IMR-90 (cell line): ENCODE measurements at regions not wholly inside any gene's neighbourhood (a gene's known extent, or its start where the extent isn't known, plus 50 kb on each side); places are given as distances from the start of the nearest gene placed in this dataset.
"Not testable (repeated sequence)": the region's sequence is repeated elsewhere in the genome, so short reads cannot be mapped to it uniquely, and the experiment has no call there.

Source experiments
- ATAC-seq: fragments of 200-7000 bp; cut with Tn5 transposase; 2 replicates; pipeline ENCODE4 v1.9.1; 2020; ENCODE audit warnings: low read depth, mild to moderate bottlenecking, moderate library complexity
- BruUV-seq: library from RNA; stranded (reverse); fragments of 400-500 nt; replicated peaks from 2 replicates; lab custom pipeline; 2021; lab: Mats Ljungman, UMichigan
- CTCF ChIA-PET: fragments of 300-600 bp; formaldehyde crosslinking; extraction: SDS; loops from one replicate; lab custom pipeline; 2021; ENCODE audit warnings: antibody characterized with exemption; lab: Yijun Ruan, JAX
- POLR2A ChIA-PET: fragments of 300-600 bp; sonication (Branson Sonifier 250); formaldehyde crosslinking; loops from one replicate; lab custom pipeline; 2022; ENCODE audit warnings: antibody characterized with exemption; ENCODE audit not compliant: unreplicated experiment; lab: Charles Lee
- DNase-seq: peaks from one replicate; pipeline ENCODE4 v3.0.0; 2013
- H2AFZ ChIP-seq: replicated peaks from 2 replicates; pipeline ENCODE3; 2013; ENCODE audit warnings: low read length, mild to moderate bottlenecking; ENCODE audit not compliant: poor library complexity
- H2AK5ac ChIP-seq: 2 replicates; pipeline ENCODE4 v1.6.1; 2013; ENCODE audit warnings: low read depth, low read length, inconsistent platforms
- H2AK9ac ChIP-seq: replicated peaks from 2 replicates; pipeline ENCODE3; 2013; ENCODE audit warnings: mild to moderate bottlenecking, low read depth, low read length, moderate library complexity; ENCODE audit not compliant: poor library complexity
- H2BK120ac ChIP-seq: 2 replicates; pipeline ENCODE4 v1.6.1; 2013; ENCODE audit warnings: low read depth, low read length, inconsistent platforms
- H2BK15ac ChIP-seq: 3 replicates; pipeline ENCODE4 v1.6.1; 2013; ENCODE audit warnings: low read depth, low read length, inconsistent platforms
- H2BK20ac ChIP-seq: 2 replicates; pipeline ENCODE4 v1.6.1; 2013; ENCODE audit warnings: low read depth, mild to moderate bottlenecking, inconsistent platforms, low read length, moderate library complexity
- H2BK5ac ChIP-seq: 2 replicates; pipeline ENCODE4 v1.6.1; 2013; ENCODE audit warnings: mild to moderate bottlenecking, low read depth, low read length, inconsistent platforms; ENCODE audit not compliant: poor library complexity, severe bottlenecking
- H3K14ac ChIP-seq: replicated peaks from 2 replicates; pipeline ENCODE4 v1.6.1; 2013; ENCODE audit warnings: low read depth, low read length, inconsistent platforms
- H3K18ac ChIP-seq: 2 replicates; pipeline ENCODE4 v1.6.1; 2013; ENCODE audit warnings: low read depth, low read length, control low read depth
- H3K23ac ChIP-seq: 2 replicates; pipeline ENCODE4 v1.6.1; 2013; ENCODE audit warnings: low read depth, low read length, inconsistent platforms
- H3K27ac ChIP-seq: 2 replicates; pipeline ENCODE4 v1.5.1; 2013; ENCODE audit warnings: mild to moderate bottlenecking, control low read depth, low read length; ENCODE audit not compliant: insufficient read depth
- H3K27me3 ChIP-seq: 2 replicates; pipeline ENCODE4 v1.6.1; 2013; ENCODE audit warnings: low read length; ENCODE audit not compliant: control insufficient read depth, insufficient read depth
- H3K36me3 ChIP-seq: 2 replicates; pipeline ENCODE4 v1.6.1; 2013; ENCODE audit warnings: low read length, mixed read lengths; ENCODE audit not compliant: control insufficient read depth, insufficient read depth
- H3K4ac ChIP-seq: 2 replicates; pipeline ENCODE4 v1.6.1; 2013; ENCODE audit warnings: low read depth, low read length, inconsistent platforms
- H3K4me1 ChIP-seq: 2 replicates; pipeline ENCODE4 v1.6.1; 2013; ENCODE audit warnings: low read length, mixed read lengths; ENCODE audit not compliant: control insufficient read depth, insufficient read depth
- H3K4me2 ChIP-seq: 2 replicates; pipeline ENCODE4 v1.6.1; 2013; ENCODE audit warnings: low read depth, mild to moderate bottlenecking, control low read depth, low read length, moderate library complexity
- H3K4me3 ChIP-seq: 2 replicates; pipeline ENCODE4 v1.5.1; 2013; ENCODE audit warnings: low read depth, mild to moderate bottlenecking, control low read depth, low read length, moderate library complexity; ENCODE audit not compliant: insufficient read depth
- H3K56ac ChIP-seq: 2 replicates; pipeline ENCODE4 v1.6.1; 2013; ENCODE audit warnings: low read length, inconsistent platforms; ENCODE audit not compliant: insufficient read depth; ENCODE audit errors: extremely low read depth
- H3K79me1 ChIP-seq, 2 experiments: 2 replicates each; pipeline ENCODE4 v1.6.1; 2013; ENCODE audit warnings: low read length in 2 of 2, inconsistent platforms in 1 of 2, low read depth in 1 of 2
- H3K9ac ChIP-seq: 2 replicates; pipeline ENCODE4 v1.6.1; 2013; ENCODE audit warnings: low read depth, low read length, control low read depth
- H3K9me1 ChIP-seq: 2 replicates; pipeline ENCODE4 v1.6.1; 2013; ENCODE audit warnings: low read length, inconsistent platforms; ENCODE audit not compliant: insufficient read depth
- H3K9me3 ChIP-seq: 2 replicates; pipeline ENCODE4 v1.6.1; 2013; ENCODE audit warnings: low read length; ENCODE audit not compliant: control insufficient read depth, insufficient read depth
- H4K20me1 ChIP-seq: 2 replicates; pipeline ENCODE4 v1.6.1; 2013; ENCODE audit warnings: low read length, inconsistent platforms; ENCODE audit not compliant: insufficient read depth
- H4K5ac ChIP-seq: 2 replicates; pipeline ENCODE4 v1.6.1; 2013; ENCODE audit warnings: mild to moderate bottlenecking, low read depth, low read length, control low read depth
- H4K8ac ChIP-seq, 2 experiments: 2 replicates each; pipeline ENCODE4 v1.6.1; 2013; ENCODE audit warnings: low read depth in 2 of 2, low read length in 2 of 2, control low read depth in 1 of 2, inconsistent platforms in 1 of 2
- H4K91ac ChIP-seq: 2 replicates; pipeline ENCODE4 v1.6.1; 2013; ENCODE audit warnings: low read depth, low read length, inconsistent platforms; ENCODE audit not compliant: insufficient read depth
- WGBS, 2 experiments: methylation state at CpG; one replicate each; pipeline versions ENCODE4 v1.1.5 to v1.1.7; 2013; ENCODE audit warnings: missing lambda C conversion rate in 2 of 2; ENCODE audit not compliant: insufficient read length in 1 of 2; ENCODE audit errors: extremely low coverage in 2 of 2; 5-methylcytosine and 5-hydroxymethylcytosine counted together
- dilution Hi-C: fragments of 300-500 bp; cut with HindIII; formaldehyde crosslinking; loops from one replicate; pipeline ENCODE4 v1.14.3; 2018; ENCODE audit warnings: low sequenced_read_pairs; ENCODE audit not compliant: unreplicated experiment
- in situ Hi-C: fragments of 300-500 bp; cut with MboI; formaldehyde crosslinking; loops from 3 replicates; pipeline ENCODE4 v1.14.3; 2019; ENCODE audit warnings: low sequenced_read_pairs, inconsistent platforms, mixed read lengths
- intact Hi-C: fragments of 100-400 bp; cut with micrococcal nuclease; formaldehyde crosslinking; loops from 2 replicates; pipeline ENCODE4 v1.10.0; 2022

DNA sequence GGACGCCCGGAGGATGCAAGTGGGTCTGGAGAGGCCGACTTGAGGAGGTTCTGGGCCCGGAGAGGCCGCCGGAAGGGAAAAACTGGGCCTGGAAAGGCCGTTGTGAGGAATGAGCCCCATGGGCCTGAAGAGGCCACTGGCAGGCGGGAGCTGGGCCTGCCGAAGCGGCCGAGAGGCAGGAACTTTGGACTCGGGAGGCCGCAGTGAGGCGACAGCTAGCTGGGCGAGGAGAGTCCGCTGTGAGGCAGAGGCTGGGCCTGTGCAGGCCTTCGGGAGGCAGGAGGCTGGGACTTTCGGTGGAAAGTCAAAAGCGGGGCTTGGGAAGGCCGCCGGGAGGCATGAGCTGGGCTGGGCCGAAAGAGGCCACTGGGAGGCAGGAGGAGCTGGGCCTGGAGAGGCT, 199.6 kb downstream of the CEP170 start:
- H4K5ac ChIP-seq, POLR2A ChIA-PET, H3K4me2 ChIP-seq, H2BK5ac ChIP-seq, H3K36me3 ChIP-seq, H4K20me1 ChIP-seq, CTCF ChIA-PET, H2BK120ac ChIP-seq, dilution Hi-C loops, BruUV-seq, H3K27me3 ChIP-seq, H3K9me1 ChIP-seq, H2AFZ ChIP-seq, H3K4me3 ChIP-seq, H4K8ac ChIP-seq, H2BK20ac ChIP-seq, in situ Hi-C loops, DNase-seq, H3K4me1 ChIP-seq, H3K56ac ChIP-seq, H3K79me1 ChIP-seq, H2AK5ac ChIP-seq, H3K9me3 ChIP-seq, H2BK15ac ChIP-seq, H3K14ac ChIP-seq, H4K91ac ChIP-seq, H3K4ac ChIP-seq, H3K18ac ChIP-seq, H3K23ac ChIP-seq, intact Hi-C loops, H2AK9ac ChIP-seq, H3K9ac ChIP-seq, ATAC-seq, H3K27ac ChIP-seq: not testable (repeated sequence)
- 100% methylated on average over 4 of the region's 22 CpGs; no CpG with 5 or more reads in 1 of the 2 experiments for WGBS, 2 experiments

DNA sequence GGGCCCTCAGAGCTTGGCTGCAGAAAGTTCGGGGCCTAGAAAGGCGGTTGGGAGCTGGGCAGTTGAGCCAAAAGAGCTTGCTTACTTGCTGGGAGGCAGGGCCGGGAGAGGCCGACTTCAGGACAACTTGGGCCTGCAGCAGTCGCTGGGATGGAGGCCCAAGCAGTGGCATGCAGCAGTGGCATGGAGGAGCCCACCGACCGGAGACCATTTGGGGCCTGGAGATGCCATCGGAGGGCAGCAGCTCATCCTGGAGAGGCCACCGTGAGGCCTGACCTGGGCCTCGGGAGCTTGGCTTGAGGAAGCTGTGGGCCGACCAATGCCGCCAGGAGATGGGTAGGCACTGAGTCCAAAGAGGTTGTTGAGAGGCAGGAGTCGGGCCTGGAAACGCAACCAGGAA, 200.0 kb downstream of the CEP170 start:
- H3K4me3 ChIP-seq, H4K20me1 ChIP-seq, H3K27ac ChIP-seq, ATAC-seq, H3K4me1 ChIP-seq, H3K79me1 ChIP-seq, H2AK9ac ChIP-seq, H3K18ac ChIP-seq, H3K27me3 ChIP-seq, POLR2A ChIA-PET, in situ Hi-C loops, H2BK120ac ChIP-seq, H3K9ac ChIP-seq, DNase-seq, dilution Hi-C loops, H3K56ac ChIP-seq, H2AK5ac ChIP-seq, H3K4me2 ChIP-seq, BruUV-seq, H4K8ac ChIP-seq, H4K91ac ChIP-seq, H2BK15ac ChIP-seq, CTCF ChIA-PET, H3K23ac ChIP-seq, H2BK5ac ChIP-seq, H3K9me1 ChIP-seq, H3K4ac ChIP-seq, H2BK20ac ChIP-seq, H3K14ac ChIP-seq, H2AFZ ChIP-seq, H3K9me3 ChIP-seq, H3K36me3 ChIP-seq, H4K5ac ChIP-seq, intact Hi-C loops: not testable (repeated sequence)
- WGBS, 2 experiments, result 94% methylated on average over 7 of the region's 14 CpGs; no CpG with 5 or more reads in 1 of the 2 experiments
